Kidney epithelial cell (primary cell): ENCODE measurements at regions not wholly inside any gene's neighbourhood (a gene's known extent, or its start where the extent isn't known, plus 50 kb on each side); places are given as distances from the start of the nearest gene placed in this dataset.

ENCODE experiments used
- DNase-seq: peaks from one replicate; pipeline ENCODE4 v3.0.0-alpha.2; 2010; ENCODE audit warnings: low read depth
- H3K27me3 ChIP-seq: 2 replicates; pipeline ENCODE4 v1.6.0; 2011; ENCODE audit warnings: low read length; ENCODE audit not compliant: control insufficient read depth, insufficient read depth
- H3K36me3 ChIP-seq: 2 replicates; pipeline ENCODE4 v1.5.1; 2011; ENCODE audit warnings: low read length; ENCODE audit not compliant: control insufficient read depth, insufficient read depth
- H3K4me3 ChIP-seq: 2 replicates; pipeline ENCODE4 v1.5.1; 2011; ENCODE audit warnings: low read depth, mild to moderate bottlenecking, control low read depth, low read length
- TF ChIP-seq, protein P1 (sequence below): IDR thresholded peaks from 2 replicates; pipeline ENCODE4 v1.5.1; 2011; ENCODE audit warnings: mild to moderate bottlenecking, moderate library complexity, low read length, control low read depth, inconsistent platforms; ENCODE audit not compliant: insufficient read depth, poor library complexity, severe bottlenecking

DNA sequence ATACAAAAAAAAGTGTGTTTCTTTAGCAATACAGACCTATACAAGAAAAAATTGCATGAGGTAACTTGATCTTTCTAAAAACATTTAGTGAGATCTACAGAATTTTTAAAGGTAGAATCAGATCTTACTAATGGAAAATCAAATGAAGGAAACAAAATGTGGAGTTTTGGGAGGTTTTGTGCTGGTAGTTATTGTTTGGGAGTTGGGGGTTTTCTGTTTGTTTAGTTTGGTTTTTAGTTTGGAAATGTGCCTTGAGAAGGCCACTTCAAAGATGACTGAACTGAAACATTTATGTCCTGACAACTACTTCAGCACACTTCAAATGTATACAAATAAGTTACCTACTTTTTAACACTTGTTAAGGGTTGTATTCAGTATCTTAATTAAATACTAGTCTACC, 280.1 kb downstream of the NR2F1-AS1 start:
- no peak overlapping the region for H3K4me3 ChIP-seq
- TF ChIP-seq, protein P1, sequence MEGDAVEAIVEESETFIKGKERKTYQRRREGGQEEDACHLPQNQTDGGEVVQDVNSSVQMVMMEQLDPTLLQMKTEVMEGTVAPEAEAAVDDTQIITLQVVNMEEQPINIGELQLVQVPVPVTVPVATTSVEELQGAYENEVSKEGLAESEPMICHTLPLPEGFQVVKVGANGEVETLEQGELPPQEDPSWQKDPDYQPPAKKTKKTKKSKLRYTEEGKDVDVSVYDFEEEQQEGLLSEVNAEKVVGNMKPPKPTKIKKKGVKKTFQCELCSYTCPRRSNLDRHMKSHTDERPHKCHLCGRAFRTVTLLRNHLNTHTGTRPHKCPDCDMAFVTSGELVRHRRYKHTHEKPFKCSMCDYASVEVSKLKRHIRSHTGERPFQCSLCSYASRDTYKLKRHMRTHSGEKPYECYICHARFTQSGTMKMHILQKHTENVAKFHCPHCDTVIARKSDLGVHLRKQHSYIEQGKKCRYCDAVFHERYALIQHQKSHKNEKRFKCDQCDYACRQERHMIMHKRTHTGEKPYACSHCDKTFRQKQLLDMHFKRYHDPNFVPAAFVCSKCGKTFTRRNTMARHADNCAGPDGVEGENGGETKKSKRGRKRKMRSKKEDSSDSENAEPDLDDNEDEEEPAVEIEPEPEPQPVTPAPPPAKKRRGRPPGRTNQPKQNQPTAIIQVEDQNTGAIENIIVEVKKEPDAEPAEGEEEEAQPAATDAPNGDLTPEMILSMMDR, result no peak
- no peak for DNase-seq
- H3K36me3 ChIP-seq, result no peaks in the 10 kb centered on the region
- H3K27me3 ChIP-seq, result no peaks in the 10 kb centered on the region

DNA sequence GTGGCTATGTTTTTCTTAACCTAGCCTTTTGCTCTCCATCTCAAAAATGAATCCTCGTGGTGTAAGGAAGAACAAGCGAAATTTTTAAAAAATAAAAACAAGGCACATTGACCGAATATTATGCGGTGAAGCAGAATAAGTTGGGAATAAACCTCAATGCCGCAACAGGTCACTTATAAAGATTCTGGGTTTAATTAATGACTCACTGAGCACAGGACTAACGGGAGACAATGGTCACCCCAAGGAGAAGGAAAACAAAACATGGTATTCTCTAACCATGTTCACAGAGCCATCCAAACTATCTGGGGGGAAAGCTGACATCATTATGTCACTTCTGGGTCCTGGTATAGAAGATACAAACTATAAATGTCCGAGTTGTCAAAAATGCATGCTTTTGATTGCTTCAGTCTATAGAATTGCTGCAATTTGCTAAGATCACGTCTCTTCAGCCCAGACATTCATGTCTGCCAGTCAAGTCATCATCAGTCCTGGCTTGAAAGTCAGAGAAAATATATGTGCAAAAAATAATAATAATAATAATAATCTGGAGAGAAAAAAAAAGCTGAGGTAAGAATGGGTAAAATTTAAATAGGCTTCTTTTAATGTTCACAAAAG, 280.6 kb downstream of the NR2F1-AS1 start:
- TF ChIP-seq, protein P1, result no peak
- DNase-seq, result no peak
- Histone ChIP-seq H3K4me3 (no peak overlapping the region), H3K36me3 (no peaks in the 10 kb centered on the region), H3K27me3 (no peaks in the 10 kb centered on the region)

DNA sequence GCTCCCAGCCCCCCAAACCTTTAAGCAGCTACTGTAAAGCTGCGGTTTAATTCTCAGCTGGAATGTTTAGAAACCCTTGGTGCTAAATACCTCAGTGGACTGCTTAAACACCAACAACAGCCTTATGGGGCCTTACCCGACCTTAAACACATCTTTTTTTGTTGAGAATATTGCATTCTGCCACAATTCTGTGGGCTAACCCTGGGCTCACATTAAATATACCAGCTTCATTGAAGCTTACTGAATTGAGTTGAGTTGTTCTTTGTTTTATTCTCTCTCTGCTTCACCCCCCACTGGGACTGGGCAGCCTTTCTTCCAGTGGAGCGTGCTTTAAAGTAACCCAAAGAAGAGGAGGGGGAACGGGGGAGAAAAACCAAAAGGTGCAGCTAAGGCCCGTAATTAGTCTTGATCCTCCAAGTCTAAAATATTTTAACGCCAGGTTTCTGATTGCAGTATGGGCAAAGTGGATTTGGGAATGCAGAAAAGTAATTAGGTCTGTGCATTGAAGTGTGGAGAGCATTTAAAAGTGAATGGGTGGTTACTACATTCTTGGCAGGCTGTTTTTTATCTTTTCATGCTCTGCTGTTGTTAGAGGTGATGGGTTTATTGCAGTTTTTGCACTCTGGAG, 281.2 kb downstream of the NR2F1-AS1 start:
- no peaks in the 10 kb centered on the region for H3K36me3 ChIP-seq
- no peaks in the 10 kb centered on the region for H3K27me3 ChIP-seq
- peak; percentile 71 for DNase-seq
- H3K4me3 ChIP-seq, result no peak overlapping the region
- TF ChIP-seq, protein P1, result no peak

DNA sequence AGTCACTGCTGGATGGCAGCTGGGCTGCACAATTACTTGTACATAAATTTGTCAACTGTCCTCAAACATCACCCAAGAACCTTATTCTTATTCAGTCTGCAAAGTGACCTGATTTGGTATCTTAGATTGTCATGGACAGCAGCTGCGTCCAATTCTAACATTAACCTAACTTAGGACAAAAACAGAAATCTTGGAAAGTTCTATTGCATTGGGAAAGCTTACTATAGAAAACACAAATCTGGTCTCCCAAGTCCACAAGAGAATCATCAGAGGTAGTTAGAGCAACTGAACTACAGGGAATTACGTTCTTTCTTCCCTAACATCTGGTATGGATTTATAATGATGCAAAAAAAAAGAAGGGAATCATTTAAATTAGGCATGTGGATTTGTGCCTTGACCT, 283.9 kb downstream of the NR2F1-AS1 start:
- H3K27me3 ChIP-seq, result no peaks in the 10 kb centered on the region
- DNase-seq, result no peak
- H3K36me3 ChIP-seq, result no peaks in the 10 kb centered on the region
- H3K4me3 ChIP-seq, result no peak overlapping the region
- TF ChIP-seq, protein P1, result no peak

DNA sequence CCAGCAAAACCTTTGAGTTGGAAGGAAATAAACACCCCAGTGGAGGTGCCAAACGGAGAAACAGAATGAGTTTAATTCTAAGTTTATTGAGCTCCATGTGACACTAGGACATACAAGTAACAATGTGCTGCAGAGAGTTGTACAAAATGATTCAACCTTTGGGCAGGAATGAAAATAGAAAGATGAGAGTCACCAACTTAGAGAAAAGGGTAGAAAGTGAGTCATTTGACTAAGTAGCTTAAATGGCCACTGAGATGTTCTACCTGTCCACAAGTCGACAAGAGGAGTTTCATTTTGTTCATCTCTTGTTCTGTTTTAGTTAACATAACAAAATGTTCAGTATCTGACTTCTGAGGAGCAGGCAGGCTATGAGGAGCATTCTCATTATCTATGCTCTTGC, 284.7 kb downstream of the NR2F1-AS1 start:
- H3K27me3 ChIP-seq, result no peaks in the 10 kb centered on the region
- H3K4me3 ChIP-seq, result no peak overlapping the region
- TF ChIP-seq, protein P1, result no peak
- no peaks in the 10 kb centered on the region for H3K36me3 ChIP-seq
- no peak for DNase-seq

DNA sequence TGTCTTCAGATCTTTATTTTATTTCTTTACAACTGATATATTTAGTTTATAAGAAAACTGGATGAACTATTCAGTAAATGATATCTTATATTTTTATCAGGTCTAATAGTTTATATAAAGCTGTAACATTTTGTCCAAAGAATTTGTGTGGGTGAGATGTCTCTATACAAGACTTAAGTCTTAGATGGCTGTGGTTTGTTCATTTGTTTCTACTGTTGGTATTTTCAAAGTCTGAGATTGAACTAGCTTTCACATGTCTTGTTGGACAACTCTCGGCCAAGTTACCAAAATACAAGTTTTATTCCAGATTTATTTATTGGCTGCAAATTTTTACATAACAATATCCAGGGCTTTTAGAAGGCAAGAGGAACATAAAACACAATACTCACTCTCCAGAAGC, 286.0 kb downstream of the NR2F1-AS1 start:
- no peak overlapping the region for H3K4me3 ChIP-seq
- no peak for DNase-seq
- no peaks in the 10 kb centered on the region for H3K27me3 ChIP-seq
- TF ChIP-seq, protein P1, result no peak
- H3K36me3 ChIP-seq, result no peaks in the 10 kb centered on the region
